ENCODE measurements at regions not wholly inside any gene's neighbourhood (a gene's known extent, or its start where the extent isn't known, plus 50 kb on each side); places are given as distances from the start of the nearest gene placed in this dataset.

DNA sequence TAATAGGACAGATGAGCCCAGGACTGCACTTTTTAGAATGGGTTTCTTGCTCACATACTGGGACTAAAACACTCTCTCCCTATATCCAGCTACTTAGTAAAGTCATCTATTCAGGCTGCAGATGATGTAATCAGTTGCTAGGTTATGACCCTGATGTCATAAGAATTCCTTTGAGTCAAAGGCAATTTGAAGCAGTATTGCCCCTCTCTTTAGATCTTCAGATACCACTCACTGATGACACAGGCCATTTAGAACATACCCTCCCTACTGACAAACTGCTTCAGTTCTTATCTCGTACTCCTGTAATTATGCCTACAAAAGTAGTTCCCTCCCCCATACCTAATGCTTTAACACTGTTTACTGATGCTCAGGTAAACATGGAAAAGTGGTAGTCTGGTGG lies 450.1 kb upstream of the RASGRP1 start:
- H3K36me3 ChIP-seq, result no peaks in the 10 kb centered on the region
- H3K27me3 ChIP-seq, result no peaks in the 10 kb centered on the region
- H3K4me3 ChIP-seq, result no peak overlapping the region
- intact Hi-C loops (cut with DNase I; ENCODE audit: low total_unique reads) (no loop called here), in situ Hi-C loops (cut with MboI; ENCODE audit: low sequenced_read_pairs in 4 of 4) (no loop called here)
- DNase-seq (no peak), ATAC-seq (no peak)
- no peaks in the 10 kb centered on the region for H3K9me3 ChIP-seq
- peaks cover 0 to 5% of the 10 kb centered on the region in 2 donors for H3K4me1 ChIP-seq
- no peak overlapping the region for H3K27ac ChIP-seq
- TF ChIP-seq POLR2A (IDR thresholded peaks at IDR 0.05), result no peak
- TF ChIP-seq, protein P1, sequence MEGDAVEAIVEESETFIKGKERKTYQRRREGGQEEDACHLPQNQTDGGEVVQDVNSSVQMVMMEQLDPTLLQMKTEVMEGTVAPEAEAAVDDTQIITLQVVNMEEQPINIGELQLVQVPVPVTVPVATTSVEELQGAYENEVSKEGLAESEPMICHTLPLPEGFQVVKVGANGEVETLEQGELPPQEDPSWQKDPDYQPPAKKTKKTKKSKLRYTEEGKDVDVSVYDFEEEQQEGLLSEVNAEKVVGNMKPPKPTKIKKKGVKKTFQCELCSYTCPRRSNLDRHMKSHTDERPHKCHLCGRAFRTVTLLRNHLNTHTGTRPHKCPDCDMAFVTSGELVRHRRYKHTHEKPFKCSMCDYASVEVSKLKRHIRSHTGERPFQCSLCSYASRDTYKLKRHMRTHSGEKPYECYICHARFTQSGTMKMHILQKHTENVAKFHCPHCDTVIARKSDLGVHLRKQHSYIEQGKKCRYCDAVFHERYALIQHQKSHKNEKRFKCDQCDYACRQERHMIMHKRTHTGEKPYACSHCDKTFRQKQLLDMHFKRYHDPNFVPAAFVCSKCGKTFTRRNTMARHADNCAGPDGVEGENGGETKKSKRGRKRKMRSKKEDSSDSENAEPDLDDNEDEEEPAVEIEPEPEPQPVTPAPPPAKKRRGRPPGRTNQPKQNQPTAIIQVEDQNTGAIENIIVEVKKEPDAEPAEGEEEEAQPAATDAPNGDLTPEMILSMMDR (IDR thresholded peaks at IDR 0.05 in 4 of 5, conservative IDR thresholded peaks at IDR 0.05 in 1 of 5), result no peak

DNA sequence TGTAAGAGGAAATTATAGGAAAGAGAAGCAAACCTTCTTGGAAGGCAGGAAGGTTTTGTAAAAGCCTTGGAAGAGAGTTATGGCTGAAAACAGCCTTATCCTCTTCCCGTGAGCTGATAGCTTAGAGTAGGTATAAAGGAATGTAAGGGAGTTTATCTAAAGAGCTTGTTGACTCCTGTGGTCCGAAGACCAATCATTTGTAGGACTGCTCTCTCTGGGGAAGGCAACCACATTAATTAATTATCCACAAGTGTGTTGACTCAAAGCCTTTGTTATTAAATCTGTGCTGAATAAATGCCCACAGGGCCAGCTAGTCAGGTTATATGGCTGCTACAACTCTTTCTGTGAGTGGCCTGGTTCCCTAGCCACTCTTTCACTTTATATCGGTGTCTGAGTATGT lies 452.1 kb upstream of the RASGRP1 start:
- in situ Hi-C loops (cut with MboI; ENCODE audit: low sequenced_read_pairs in 4 of 4) (no loop called here), intact Hi-C loops (cut with DNase I; ENCODE audit: low total_unique reads) (no loop called here)
- Histone ChIP-seq H3K9me3 (no peaks in the 10 kb centered on the region), H3K36me3 (no peaks in the 10 kb centered on the region), H3K4me1 (peaks cover 0 to 5% of the 10 kb centered on the region in 2 donors), H3K27me3 (no peaks in the 10 kb centered on the region), H3K4me3 (no peak overlapping the region), H3K27ac (no peak overlapping the region)
- DNase-seq (no peak), ATAC-seq (no peak)
- TF ChIP-seq POLR2A (IDR thresholded peaks at IDR 0.05), result no peak
- TF ChIP-seq, protein P1 (IDR thresholded peaks at IDR 0.05 in 4 of 5, conservative IDR thresholded peaks at IDR 0.05 in 1 of 5), result no peak

DNA sequence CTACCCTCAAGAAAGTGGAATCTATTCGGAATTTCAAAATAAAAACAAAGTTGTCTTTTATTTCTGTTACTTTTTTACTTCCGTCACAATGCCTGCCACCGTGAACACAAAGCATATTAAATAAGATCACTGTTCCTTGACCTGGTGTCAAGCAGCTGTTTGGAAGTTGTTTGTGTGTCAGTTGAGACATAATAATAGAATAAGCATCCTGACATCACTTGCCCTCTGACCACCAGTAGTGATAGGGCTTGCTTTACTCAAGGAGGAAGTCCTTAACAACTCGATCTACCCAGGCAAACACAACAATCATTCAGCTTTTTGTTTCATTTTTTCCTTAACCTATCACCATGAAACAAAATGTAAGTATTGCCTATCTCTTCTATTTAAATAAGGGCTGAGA lies 454.4 kb upstream of the RASGRP1 start:
- DNase-seq (no peak), ATAC-seq (no peak)
- no peak overlapping the region for H3K4me3 ChIP-seq
- H3K9me3 ChIP-seq, result no peaks in the 10 kb centered on the region
- in situ Hi-C loops (cut with MboI; ENCODE audit: low sequenced_read_pairs in 4 of 4), result no loop called here
- no peak overlapping the region for H3K27ac ChIP-seq
- no peaks in the 10 kb centered on the region for H3K27me3 ChIP-seq
- H3K36me3 ChIP-seq, result no peaks in the 10 kb centered on the region
- intact Hi-C loops (cut with DNase I; ENCODE audit: low total_unique reads), result no loop called here
- TF ChIP-seq, protein P1 (IDR thresholded peaks at IDR 0.05 in 4 of 5, conservative IDR thresholded peaks at IDR 0.05 in 1 of 5), result no peak
- TF ChIP-seq POLR2A (IDR thresholded peaks at IDR 0.05), result no peak
- H3K4me1 ChIP-seq, result peaks cover 0 to 26% of the 10 kb centered on the region in 2 donors

GRCh38 chr15:39021341-39021740 lies 456.7 kb upstream of the RASGRP1 start:
- Histone ChIP-seq H3K27ac (no peak overlapping the region), H3K36me3 (no peaks in the 10 kb centered on the region), H3K4me3 (no peak overlapping the region), H3K4me1 (peaks cover 3 to 26% of the 10 kb centered on the region in 2 donors), H3K27me3 (no peaks in the 10 kb centered on the region), H3K9me3 (no peaks in the 10 kb centered on the region)
- TF ChIP-seq, protein P1 (IDR thresholded peaks at IDR 0.05 in 4 of 5, conservative IDR thresholded peaks at IDR 0.05 in 1 of 5), result no peak
- no peak for TF ChIP-seq POLR2A (IDR thresholded peaks at IDR 0.05)
- DNase-seq (no peak), ATAC-seq (no peak)
- in situ Hi-C loops (cut with MboI; ENCODE audit: low sequenced_read_pairs in 4 of 4) (no loop called here), intact Hi-C loops (cut with DNase I; ENCODE audit: low total_unique reads) (loop anchor here (5.0 kb wide), 1 partner anchor 204 kb away; no protein-coding TSS in a partner anchor)
